Gastrocnemius medialis (tissue), 4 donors: ENCODE measurements at regions not wholly inside any gene's neighbourhood (a gene's known extent, or its start where the extent isn't known, plus 50 kb on each side); places are given as distances from the start of the nearest gene placed in this dataset.

ENCODE experiments used
- ATAC-seq, 2 donors: fragments of 150-250 bp; one replicate each; pipeline ENCODE4 v1.9.1; 2016
- DNase-seq, 2 donors: peaks; one replicate each; pipeline ENCODE4 v3.0.0-alpha.2; 2019
- H3K27ac ChIP-seq, 4 donors: fragments of 200-600 bp; sonication (generic); 1 replicate in 1 of 4; 2 replicates in 3 of 4; pipeline ENCODE4 v1.5.1; 2016 to 2018; ENCODE audit warnings: mild to moderate bottlenecking in 2 of 4, moderate library complexity in 1 of 4
- H3K27me3 ChIP-seq, 3 donors: fragments of 200-600 bp; sonication (generic) in 2 of 3; 1 replicate in 1 of 3; 2 replicates in 2 of 3; pipeline versions ENCODE4 v1.5.1 to v1.6.0; 2016 to 2019; ENCODE audit warnings: mild to moderate bottlenecking in 1 of 3, moderate library complexity in 1 of 3
- H3K36me3 ChIP-seq, 2 donors: fragments of 200-600 bp; sonication (generic) in 1 of 2; one replicate each; pipeline ENCODE4 v1.5.1; 2017 to 2018
- H3K4me1 ChIP-seq, 2 donors: fragments of 200-600 bp; sonication (generic) in 1 of 2; one replicate each; pipeline ENCODE4 v1.5.1; 2016 to 2017; ENCODE audit warnings: mild to moderate bottlenecking in 2 of 2
- H3K4me3 ChIP-seq, 4 donors: fragments of 200-600 bp; sonication (generic) in 3 of 4; 1 replicate in 1 of 4; 2 replicates in 3 of 4; pipeline ENCODE4 v1.5.1; 2016 to 2019; ENCODE audit warnings: mild to moderate bottlenecking in 2 of 4
- H3K9me3 ChIP-seq, 3 donors: fragments of 200-600 bp; sonication (generic) in 2 of 3; 1 replicate in 1 of 3; 2 replicates in 2 of 3; pipeline ENCODE4 v1.5.1; 2016 to 2019
- CTCF ChIP-seq, 5 experiments: fragments of 450-650 bp in 3 of 5; fragments of 200-600 bp in 2 of 5; sonication (generic) in 2 of 5; IDR thresholded peaks in 4 of 5; conservative IDR thresholded peaks in 1 of 5; 1 replicate in 4 of 5; 2 replicates in 1 of 5; pipeline ENCODE4 v1.5.1; 2016 to 2019; ENCODE audit warnings: antibody characterized with exemption in 5 of 5, mild to moderate bottlenecking in 3 of 5, moderate library complexity in 3 of 5
- POLR2A ChIP-seq, 2 donors: fragments of 450-650 bp; IDR thresholded peaks; one replicate each; pipeline ENCODE4 v1.6.1; 2017; ENCODE audit warnings: antibody characterized with exemption in 2 of 2, mild to moderate bottlenecking in 2 of 2, moderate library complexity in 2 of 2
- in situ Hi-C, 4 donors: fragments of 200-750 bp; cut with MboI; loops; one replicate each; pipeline versions ENCODE4 v1.15.0 to v1.8.0; 2017; ENCODE audit warnings: low sequenced_read_pairs in 4 of 4
- intact Hi-C: fragments of 100-400 bp; cut with DNase I; formaldehyde crosslinking; loops from one replicate; pipeline ENCODE4 v1.15.1; 2023; ENCODE audit warnings: low total_unique reads

- H3K27ac ChIP-seq = no peak overlapping the region
- ATAC-seq (no peak), DNase-seq (no peak)
- no peaks in the 10 kb centered on the region for H3K4me1 ChIP-seq
- no peak for TF ChIP-seq POLR2A (IDR thresholded peaks at IDR 0.05)
- TF ChIP-seq CTCF (IDR thresholded peaks at IDR 0.05 in 4 of 5, conservative IDR thresholded peaks at IDR 0.05 in 1 of 5) = no peak
- H3K27me3 ChIP-seq = no peaks in the 10 kb centered on the region
- H3K9me3 ChIP-seq = no peaks in the 10 kb centered on the region
- H3K4me3 ChIP-seq = no peak overlapping the region
- in situ Hi-C loops = no loop called here
- no peaks in the 10 kb centered on the region for H3K36me3 ChIP-seq
- intact Hi-C loops = no loop called here
These were observed 287.6 kb upstream of the E2F7 start for GRCh38 chr12:77352946-77353345.

GRCh38 chr12:77351860-77352259, 286.5 kb upstream of the E2F7 start:
- TF ChIP-seq CTCF (IDR thresholded peaks at IDR 0.05 in 4 of 5, conservative IDR thresholded peaks at IDR 0.05 in 1 of 5) (no peak), POLR2A (IDR thresholded peaks at IDR 0.05) (no peak)
- intact Hi-C loops (no loop called here), in situ Hi-C loops (no loop called here)
- ATAC-seq (no peak), DNase-seq (no peak)
- Histone ChIP-seq H3K4me3 (no peak overlapping the region), H3K9me3 (no peaks in the 10 kb centered on the region), H3K27ac (no peak overlapping the region), H3K36me3 (no peaks in the 10 kb centered on the region), H3K4me1 (no peaks in the 10 kb centered on the region), H3K27me3 (no peaks in the 10 kb centered on the region)

DNA sequence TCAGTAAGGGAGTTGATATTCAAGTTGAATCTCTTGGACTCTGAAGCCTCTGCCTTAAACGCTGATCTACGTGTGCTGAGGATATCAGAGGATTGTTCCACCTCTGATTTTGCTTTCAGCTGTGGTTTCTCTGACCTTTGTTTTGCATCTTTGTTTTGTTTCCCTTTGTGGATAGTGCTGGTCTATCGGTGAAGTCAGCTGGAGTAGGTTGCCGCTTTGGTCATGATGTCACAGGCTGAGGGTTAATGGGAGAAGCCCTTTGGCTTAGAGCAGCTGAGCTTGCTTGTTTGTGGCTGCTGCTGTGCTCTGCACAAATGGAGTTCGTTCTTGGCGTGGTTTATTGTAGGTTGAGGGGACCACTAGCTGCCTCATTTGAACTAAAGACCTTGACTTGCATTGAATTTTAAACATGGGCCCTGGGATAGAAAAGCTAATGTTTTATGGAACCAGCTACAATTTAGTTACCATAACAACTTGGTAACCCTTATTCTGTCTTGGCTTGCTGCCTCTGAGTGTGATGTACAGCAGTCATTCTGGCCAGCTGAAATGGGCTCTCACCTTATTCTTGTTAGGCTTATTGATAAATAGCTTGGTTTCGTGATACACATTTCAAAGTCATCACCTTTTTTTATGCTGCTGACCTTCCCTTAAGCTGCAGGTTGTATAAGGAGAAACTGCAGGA, 284.5 kb upstream of the E2F7 start:
- no peaks in the 10 kb centered on the region for H3K36me3 ChIP-seq
- TF ChIP-seq CTCF (IDR thresholded peaks at IDR 0.05 in 4 of 5, conservative IDR thresholded peaks at IDR 0.05 in 1 of 5) (no peak), POLR2A (IDR thresholded peaks at IDR 0.05) (no peak)
- DNase-seq (no peak), ATAC-seq (no peak)
- peaks cover 0 to 10% of the 10 kb centered on the region in 2 donors for H3K4me1 ChIP-seq
- no peaks in the 10 kb centered on the region for H3K9me3 ChIP-seq
- intact Hi-C loops = no loop called here
- H3K4me3 ChIP-seq = no peak overlapping the region
- no peak overlapping the region for H3K27ac ChIP-seq
- in situ Hi-C loops = no loop called here
- no peaks in the 10 kb centered on the region for H3K27me3 ChIP-seq

DNA sequence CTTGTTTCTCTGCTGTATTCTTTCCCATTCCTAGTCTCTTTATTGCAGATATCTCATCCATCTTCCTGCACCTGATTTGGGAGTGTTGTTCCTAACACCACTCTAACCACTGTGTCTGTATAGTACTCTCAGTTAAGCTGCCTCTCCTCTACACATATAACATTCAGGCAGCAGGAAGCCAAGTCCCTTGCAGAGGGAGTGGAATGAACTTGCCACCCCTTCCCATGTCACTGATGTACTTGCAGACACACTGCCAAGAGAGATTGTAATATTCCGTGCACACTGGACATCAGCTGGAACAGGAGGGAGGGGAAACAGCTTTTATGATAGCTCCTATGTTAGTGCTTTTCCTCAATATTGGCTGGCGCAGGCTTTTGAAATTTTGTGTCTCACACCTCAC, 281.6 kb upstream of the E2F7 start:
- intact Hi-C loops = no loop called here
- Histone ChIP-seq H3K4me1 (peaks cover 0 to 18% of the 10 kb centered on the region in 2 donors), H3K27me3 (no peaks in the 10 kb centered on the region), H3K36me3 (no peaks in the 10 kb centered on the region), H3K27ac (no peak overlapping the region), H3K9me3 (no peaks in the 10 kb centered on the region), H3K4me3 (no peak overlapping the region)
- in situ Hi-C loops = no loop called here
- no peak for DNase-seq
- TF ChIP-seq POLR2A (IDR thresholded peaks at IDR 0.05) (no peak), CTCF (IDR thresholded peaks at IDR 0.05 in 4 of 5, conservative IDR thresholded peaks at IDR 0.05 in 1 of 5) (no peak)
- no peak for ATAC-seq

DNA sequence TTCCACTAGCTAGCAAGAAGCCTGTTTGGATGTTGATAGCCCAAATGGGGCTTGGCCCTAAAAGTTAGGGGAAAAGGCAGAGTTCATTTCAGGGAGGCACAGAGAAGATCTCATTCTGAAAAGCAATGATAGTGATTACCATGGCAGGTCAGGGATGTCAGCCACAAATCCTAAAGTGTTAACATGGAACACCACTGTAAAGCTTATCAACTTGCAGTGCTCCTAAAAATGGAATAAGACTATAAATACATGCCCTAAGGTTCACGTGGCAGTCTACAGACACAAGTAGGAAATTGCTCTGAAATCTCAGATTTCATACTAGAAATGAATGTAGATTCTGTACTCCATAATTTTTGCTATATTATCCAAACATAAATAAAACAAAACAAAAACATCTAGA, 280.0 kb upstream of the E2F7 start:
- intact Hi-C loops = no loop called here
- no peaks in the 10 kb centered on the region for H3K9me3 ChIP-seq
- TF ChIP-seq POLR2A (IDR thresholded peaks at IDR 0.05) = no peak
- TF ChIP-seq CTCF (IDR thresholded peaks at IDR 0.05 in 4 of 5, conservative IDR thresholded peaks at IDR 0.05 in 1 of 5) = no peak
- in situ Hi-C loops = no loop called here
- H3K27me3 ChIP-seq = no peaks in the 10 kb centered on the region
- H3K27ac ChIP-seq = no peak overlapping the region
- H3K36me3 ChIP-seq = no peaks in the 10 kb centered on the region
- no peak overlapping the region for H3K4me3 ChIP-seq
- peaks cover 0 to 18% of the 10 kb centered on the region in 2 donors for H3K4me1 ChIP-seq
- DNase-seq = no peak
- ATAC-seq = no peak
